ENCODE measurements at regions not wholly inside any gene's neighbourhood (a gene's known extent, or its start where the extent isn't known, plus 50 kb on each side); places are given as distances from the start of the nearest gene placed in this dataset.

DNA sequence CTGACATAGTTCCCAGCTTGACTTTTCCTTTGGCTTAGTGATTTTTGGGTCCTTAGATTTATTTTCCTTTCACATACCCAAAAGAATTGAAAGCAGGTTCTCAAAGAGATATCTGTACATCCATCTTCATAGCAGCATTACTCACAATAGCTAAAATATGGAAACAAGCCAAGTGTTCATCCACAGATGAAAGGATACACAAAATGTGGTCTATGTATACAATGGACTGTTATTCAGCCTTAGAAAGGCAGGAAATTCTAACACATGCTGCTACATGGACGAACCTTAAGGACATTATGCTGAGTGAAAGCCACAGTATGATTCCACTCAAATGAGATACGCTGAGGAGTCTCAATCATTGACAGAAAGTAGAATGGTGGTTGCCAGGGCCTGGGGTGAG is 171.8 kb downstream of the IGLL1 start:
- no peak for DNase-seq

DNA sequence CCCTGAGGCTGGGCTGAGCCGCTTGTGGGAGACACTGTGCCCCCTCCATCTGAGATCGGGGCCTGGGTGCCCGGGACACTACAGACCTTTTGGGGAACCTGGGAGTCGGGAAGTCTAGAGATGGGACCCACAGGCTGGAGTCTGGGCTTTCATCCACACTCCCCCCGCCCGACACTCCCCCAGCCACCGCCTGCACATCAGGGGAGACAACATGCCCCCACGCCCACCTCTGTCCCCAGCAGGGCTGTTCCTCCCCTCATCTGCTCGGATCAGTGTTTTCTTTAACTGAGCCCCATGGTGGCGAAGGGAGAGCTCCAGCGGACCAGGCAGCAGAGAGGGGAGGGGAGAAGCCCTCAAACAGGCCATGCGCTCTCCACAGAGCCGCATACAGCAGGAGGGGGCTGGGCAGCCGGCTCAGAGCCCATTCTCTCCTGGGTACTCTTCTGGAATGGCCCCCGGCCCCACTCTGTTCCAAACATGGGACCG is 174.7 kb downstream of the IGLL1 start:
- DNase-seq = no peak

DNA sequence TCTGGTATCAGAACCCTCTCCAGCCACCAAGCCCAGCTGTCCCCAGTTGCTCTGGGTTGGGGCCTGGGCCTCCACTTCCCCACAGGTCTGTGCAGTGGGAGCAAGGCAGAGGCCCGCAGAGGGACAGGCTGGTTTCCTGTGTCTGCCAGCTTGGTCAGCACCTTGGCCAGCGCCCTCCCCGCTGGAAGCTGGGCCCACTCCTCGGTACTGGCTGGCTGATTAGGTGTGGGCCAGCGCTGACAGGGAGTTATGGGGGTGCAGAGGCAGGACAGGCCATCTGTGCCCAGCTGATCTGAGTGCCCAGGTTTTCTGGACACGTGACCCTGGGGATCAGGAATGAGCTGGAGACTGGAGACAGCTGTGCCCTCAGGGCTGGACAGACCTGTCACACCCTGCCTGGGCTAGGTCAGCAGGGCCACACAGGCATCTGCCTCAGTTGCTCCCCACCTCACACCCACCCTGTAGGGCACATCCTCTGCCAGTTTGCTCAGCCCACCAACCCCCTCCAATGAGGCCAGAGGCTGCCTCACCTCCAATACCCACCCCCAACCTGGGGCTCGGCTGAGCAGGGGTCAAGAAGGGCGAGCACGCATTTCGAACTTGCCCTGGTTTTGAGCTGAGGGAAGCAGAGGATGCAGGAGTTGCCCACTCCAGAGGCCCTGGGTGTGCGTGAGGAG is 175.3 kb downstream of the IGLL1 start:
- DNase-seq = peak; percentile 9

DNA sequence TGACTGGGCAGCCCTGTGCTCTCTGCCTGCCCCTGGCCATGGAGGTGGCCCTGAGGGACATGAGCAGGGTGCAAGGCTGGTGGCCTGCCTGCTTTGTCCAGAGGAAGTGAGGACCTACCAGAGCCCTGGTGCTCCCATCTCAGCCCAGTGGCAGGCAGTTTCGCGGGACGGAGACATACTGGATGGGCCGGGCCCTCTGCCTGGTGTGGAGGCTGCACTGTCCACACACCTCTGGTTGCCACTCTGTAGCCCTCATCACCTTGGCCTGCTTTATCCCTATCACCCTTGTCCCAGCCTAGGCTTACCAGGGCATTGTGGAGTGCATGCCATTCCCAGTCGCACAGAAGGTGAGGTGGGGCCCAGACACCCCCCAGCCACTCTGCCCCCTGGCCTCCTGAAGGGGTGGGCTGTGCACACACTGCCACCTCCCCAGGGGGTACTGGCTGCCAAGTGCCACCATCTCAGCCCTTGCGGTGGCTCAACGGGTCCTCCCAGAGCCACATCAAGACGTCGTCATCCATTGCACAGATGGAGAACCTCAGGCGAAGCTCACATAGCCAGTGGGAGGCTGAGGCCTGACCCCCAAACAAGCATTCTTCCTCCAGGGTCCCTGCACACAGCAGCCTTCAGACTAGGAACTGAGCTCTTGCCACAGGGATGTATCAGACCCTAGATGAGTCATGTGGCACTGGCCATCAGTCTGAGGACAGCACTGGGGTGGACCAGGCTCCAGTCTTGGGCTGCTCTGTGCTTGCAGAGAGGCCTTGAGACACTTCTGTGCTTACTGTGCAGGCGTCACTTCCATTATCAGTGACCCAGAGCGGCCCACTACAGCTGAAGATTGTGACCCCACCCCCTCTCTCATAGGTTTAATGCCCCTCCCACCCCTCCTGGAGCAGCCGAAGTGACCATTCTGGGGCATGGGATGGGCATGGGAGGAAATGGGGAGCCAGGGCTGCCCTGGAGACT is 176.1 kb downstream of the IGLL1 start:
- no peak for DNase-seq

- DNase-seq = no peak
Measured at GRCh38 chr22:23403152-23403719, 176.9 kb downstream of the IGLL1 start.

- DNase-seq = peak; percentile 39
Measured at GRCh38 chr22:23402275-23403151, 177.6 kb downstream of the IGLL1 start.

GRCh38 chr22:23401910-23402274 is 178.2 kb downstream of the IGLL1 start:
- no peak for DNase-seq

- DNase-seq = peak; percentile 87
Measured at GRCh38 chr22:23401111-23401909, 178.8 kb downstream of the IGLL1 start.

GRCh38 chr22:23400286-23400981 is 179.7 kb downstream of the IGLL1 start:
- DNase-seq = no peak

- no peak for DNase-seq
Measured at GRCh38 chr22:23399367-23400285, 180.5 kb downstream of the IGLL1 start.

GRCh38 chr22:23398701-23399366 is 181.3 kb downstream of the IGLL1 start:
- no peak for DNase-seq

- DNase-seq = no peak
Measured at GRCh38 chr22:23397613-23398567, 182.2 kb downstream of the IGLL1 start.

DNA sequence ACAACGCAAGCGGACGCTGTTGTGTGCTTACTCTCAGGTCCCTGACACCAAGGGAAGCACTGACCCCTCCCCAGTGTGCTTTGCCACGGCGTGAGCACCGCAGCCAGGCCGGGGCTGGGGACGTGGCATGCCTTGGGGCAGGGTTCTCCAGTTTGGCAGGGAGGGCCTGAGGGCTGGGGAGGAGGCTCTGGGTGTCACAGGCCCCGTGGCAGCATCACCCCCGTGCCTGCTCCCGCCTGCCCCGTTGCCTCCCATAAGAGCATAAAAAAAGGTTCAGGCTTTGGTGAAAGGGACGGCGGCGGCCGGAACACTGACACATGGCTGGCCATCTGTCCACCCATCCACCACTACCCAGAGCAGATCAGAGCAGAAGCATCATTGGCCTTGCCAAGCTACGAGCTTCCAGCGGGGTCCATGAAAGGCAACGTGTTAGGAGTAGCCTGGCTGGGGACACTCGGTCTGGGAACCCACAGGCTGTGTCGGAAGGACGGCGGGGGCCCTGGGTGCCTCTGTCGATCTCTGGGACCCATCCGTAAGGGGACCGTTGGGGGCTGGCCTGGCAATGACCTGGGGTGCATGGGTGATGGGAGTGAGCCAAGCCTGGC is 183.0 kb downstream of the IGLL1 start:
- DNase-seq = no peak

DNA sequence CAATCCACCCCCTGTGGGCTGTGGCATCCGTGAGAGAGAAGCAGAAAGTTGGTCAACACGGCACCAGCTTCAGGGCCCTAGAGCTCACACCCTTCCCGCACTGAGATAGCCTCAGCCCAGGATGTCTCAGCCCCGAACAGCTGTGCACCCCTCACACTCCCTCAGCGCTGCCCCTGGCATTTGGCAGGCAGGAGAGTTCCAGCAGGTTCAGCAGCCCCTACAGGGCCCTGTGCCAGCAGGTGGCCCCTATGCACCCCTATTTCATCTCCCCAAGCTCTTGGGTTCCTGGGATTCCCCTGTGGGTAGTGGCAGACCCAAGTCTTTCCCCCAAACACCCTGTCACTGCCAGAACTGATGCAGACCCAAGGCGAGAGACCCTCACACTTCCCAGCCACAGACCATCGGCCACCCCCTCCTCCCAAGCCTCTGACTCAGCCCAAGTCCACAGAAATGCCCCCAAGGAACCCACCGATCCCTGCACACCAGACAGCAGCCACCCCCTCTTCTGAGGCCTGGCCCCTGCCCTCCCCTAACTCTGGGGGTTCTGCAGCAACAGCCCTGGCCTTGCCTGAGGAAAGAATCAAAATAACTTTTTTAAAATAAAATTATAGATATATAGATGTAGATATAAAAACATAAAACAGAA is 183.6 kb downstream of the IGLL1 start:
- DNase-seq = no peak

- DNase-seq = no peak
Measured at GRCh38 chr22:23395530-23396361, 184.3 kb downstream of the IGLL1 start.

Measured in fibroblast of skin of abdomen (primary cell).